ENCODE measurements at regions not wholly inside any gene's neighbourhood (a gene's known extent, or its start where the extent isn't known, plus 50 kb on each side); places are given as distances from the start of the nearest gene placed in this dataset.

GRCh38 chr4:43837171-43837570 is 611.4 kb downstream of the KCTD8 start:
- FAIRE-seq, result no peak
- Histone ChIP-seq H3K27ac (ENCODE audit: control insufficient read depth, insufficient read depth, low read length) (no peak overlapping the region), H3K4me1 (ENCODE audit: control insufficient read depth, extremely low read depth, insufficient read depth, low read length) (no peaks in the 10 kb centered on the region), H3K27me3 (ENCODE audit: control insufficient read depth, extremely low read depth, insufficient read depth, low read length) (no peaks in the 10 kb centered on the region), H3K79me2 (ENCODE audit: control insufficient read depth, insufficient read depth, low read length) (no peaks in the 10 kb centered on the region), H3K9me1 (ENCODE audit: control insufficient read depth, extremely low read depth, insufficient read depth, low read length) (no peaks in the 10 kb centered on the region), H3K4me2 (ENCODE audit: control insufficient read depth, extremely low read depth, insufficient read depth, low read depth, low read length) (no peak overlapping the region), H3K4me3 (ENCODE audit: control insufficient read depth in 2 of 3, extremely low read depth in 1 of 3, insufficient read depth in 2 of 3, low read depth in 1 of 3, low read length in 3 of 3) (no peak overlapping the region), H3K9me3 (ENCODE audit: control insufficient read depth, low read depth, low read length) (no peaks in the 10 kb centered on the region), H3K9ac (ENCODE audit: control insufficient read depth, extremely low read depth, insufficient read depth, low read length) (no peak overlapping the region), H4K20me1 (ENCODE audit: control insufficient read depth, extremely low read depth, insufficient read depth, low read length) (no peaks in the 10 kb centered on the region), H3K36me3 (ENCODE audit: control insufficient read depth in 2 of 2, extremely low read depth in 1 of 2, insufficient read depth in 2 of 2, low read length in 2 of 2) (no peaks in the 10 kb centered on the region), H2AFZ (ENCODE audit: control insufficient read depth, low read length) (no peak overlapping the region)
- no peak for DNase-seq (ENCODE audit: low read depth, low spot score)
- TF ChIP-seq EZH2 (IDR thresholded peaks at IDR 0.05; ENCODE audit: low read length), result no peak
- no peak for TF ChIP-seq CTCF (optimal IDR thresholded peaks at IDR 0.05 in 1 of 3, IDR thresholded peaks at IDR 0.05 in 1 of 3, conservative IDR thresholded peaks at IDR 0.05 in 1 of 3; ENCODE audit: extremely low read depth in 1 of 3, insufficient read depth in 2 of 3, low read length in 3 of 3)
- dilution Hi-C loops (cut with MboI; ENCODE audit: extremely low pct_ligation_motif_present, low sequenced_read_pairs), result no loop called here

- dilution Hi-C loops (cut with MboI; ENCODE audit: extremely low pct_ligation_motif_present, low sequenced_read_pairs), result no loop called here
- Histone ChIP-seq H3K9me3 (ENCODE audit: control insufficient read depth, low read depth, low read length) (no peaks in the 10 kb centered on the region), H3K4me1 (ENCODE audit: control insufficient read depth, extremely low read depth, insufficient read depth, low read length) (no peaks in the 10 kb centered on the region), H3K9me1 (ENCODE audit: control insufficient read depth, extremely low read depth, insufficient read depth, low read length) (no peaks in the 10 kb centered on the region), H2AFZ (ENCODE audit: control insufficient read depth, low read length) (no peak overlapping the region), H3K27me3 (ENCODE audit: control insufficient read depth, extremely low read depth, insufficient read depth, low read length) (no peaks in the 10 kb centered on the region), H3K9ac (ENCODE audit: control insufficient read depth, extremely low read depth, insufficient read depth, low read length) (no peak overlapping the region), H3K4me3 (ENCODE audit: control insufficient read depth in 2 of 3, extremely low read depth in 1 of 3, insufficient read depth in 2 of 3, low read depth in 1 of 3, low read length in 3 of 3) (no peak overlapping the region), H3K79me2 (ENCODE audit: control insufficient read depth, insufficient read depth, low read length) (no peaks in the 10 kb centered on the region), H4K20me1 (ENCODE audit: control insufficient read depth, extremely low read depth, insufficient read depth, low read length) (no peaks in the 10 kb centered on the region), H3K27ac (ENCODE audit: control insufficient read depth, insufficient read depth, low read length) (no peak overlapping the region), H3K36me3 (ENCODE audit: control insufficient read depth in 2 of 2, extremely low read depth in 1 of 2, insufficient read depth in 2 of 2, low read length in 2 of 2) (no peaks in the 10 kb centered on the region), H3K4me2 (ENCODE audit: control insufficient read depth, extremely low read depth, insufficient read depth, low read depth, low read length) (no peak overlapping the region)
- TF ChIP-seq EZH2 (IDR thresholded peaks at IDR 0.05; ENCODE audit: low read length) (no peak), CTCF (optimal IDR thresholded peaks at IDR 0.05 in 1 of 3, IDR thresholded peaks at IDR 0.05 in 1 of 3, conservative IDR thresholded peaks at IDR 0.05 in 1 of 3; ENCODE audit: extremely low read depth in 1 of 3, insufficient read depth in 2 of 3, low read length in 3 of 3) (no peak)
- DNase-seq (ENCODE audit: low read depth, low spot score) (no peak), FAIRE-seq (no peak)
Observed at GRCh38 chr4:43837604-43838003, 611.0 kb downstream of the KCTD8 start.

All from keratinocyte (primary cell).